Hepatocyte (in vitro differentiated cells): ENCODE measurements at regions not wholly inside any gene's neighbourhood (a gene's known extent, or its start where the extent isn't known, plus 50 kb on each side); places are given as distances from the start of the nearest gene placed in this dataset.

ENCODE experiments used
- DNase-seq: peaks from one replicate; pipeline ENCODE4 v3.0.0-alpha.2; 2016; ENCODE audit warnings: low spot score
- H2AFZ ChIP-seq: fragments of 200-600 bp; sonication (generic); 2 replicates; pipeline ENCODE4 v1.6.0; 2016; ENCODE audit warnings: antibody characterized with exemption, mild to moderate bottlenecking
- H3K27ac ChIP-seq: fragments of 200-600 bp; sonication (generic); 2 replicates; pipeline ENCODE4 v1.5.1; 2016; ENCODE audit warnings: mild to moderate bottlenecking
- H3K27me3 ChIP-seq: fragments of 200-600 bp; sonication (generic); 2 replicates; pipeline ENCODE4 v1.6.1; 2016
- H3K36me3 ChIP-seq: fragments of 200-600 bp; sonication (generic); replicated peaks from 2 replicates; pipeline ENCODE4 v1.5.1; 2016; ENCODE audit warnings: low read depth; ENCODE audit not compliant: insufficient read depth
- H3K4me1 ChIP-seq: fragments of 200-600 bp; sonication (generic); 2 replicates; pipeline ENCODE4 v1.5.1; 2016; ENCODE audit warnings: mild to moderate bottlenecking, moderate library complexity; ENCODE audit not compliant: insufficient read depth
- H3K4me2 ChIP-seq: fragments of 200-600 bp; sonication (generic); 2 replicates; pipeline ENCODE4 v1.6.0; 2016
- H3K4me3 ChIP-seq: fragments of 200-600 bp; sonication (generic); 2 replicates; pipeline ENCODE4 v1.5.1; 2016; ENCODE audit warnings: mild to moderate bottlenecking
- H3K79me2 ChIP-seq: fragments of 200-600 bp; sonication (generic); 2 replicates; pipeline ENCODE4 v1.6.0; 2017; ENCODE audit warnings: mild to moderate bottlenecking
- H3K9me2 ChIP-seq: fragments of 200-600 bp; sonication (generic); replicated peaks from 2 replicates; pipeline ENCODE4 v1.6.0; 2017; ENCODE audit warnings: mild to moderate bottlenecking; ENCODE audit not compliant: insufficient read depth
- H3K9me3 ChIP-seq: fragments of 200-600 bp; sonication (generic); 2 replicates; pipeline ENCODE4 v1.5.1; 2016; ENCODE audit warnings: low read depth, mild to moderate bottlenecking
- H4K20me1 ChIP-seq: fragments of 200-600 bp; sonication (generic); 2 replicates; pipeline ENCODE4 v1.6.0; 2016; ENCODE audit warnings: mild to moderate bottlenecking; ENCODE audit not compliant: insufficient read depth, poor library complexity, severe bottlenecking
- CTCF ChIP-seq: fragments of 200-600 bp; sonication (generic); IDR thresholded peaks from 2 replicates; pipeline ENCODE4 v1.5.1; 2016; ENCODE audit warnings: antibody characterized with exemption, mild to moderate bottlenecking; ENCODE audit not compliant: poor library complexity
- EZH2 ChIP-seq: fragments of 200-600 bp; sonication (generic); IDR thresholded peaks from 2 replicates; pipeline ENCODE4 v1.6.1; 2016; ENCODE audit warnings: antibody characterized with exemption, mild to moderate bottlenecking, borderline replicate concordance
- EZH2phosphoT487 ChIP-seq: fragments of 200-600 bp; sonication (generic); IDR thresholded peaks from one replicate; pipeline ENCODE4 v1.6.1; 2018; ENCODE audit warnings: antibody characterized with exemption, mild to moderate bottlenecking, low read depth, moderate library complexity; ENCODE audit not compliant: unreplicated experiment, severe bottlenecking
- WGBS: methylation state at CpG from one replicate; pipeline ENCODE4 v1.1.6; 2016; ENCODE audit warnings: low lambda C conversion rate; ENCODE audit errors: missing lambda C conversion rate; 5-methylcytosine and 5-hydroxymethylcytosine counted together

- WGBS: 73% methylated on average over 3 of the region's 3 CpGs
- H3K9me3 ChIP-seq: no peaks in the 10 kb centered on the region
- no peaks in the 10 kb centered on the region for H3K79me2 ChIP-seq
- no peak for DNase-seq
- H3K36me3 ChIP-seq: no peaks in the 10 kb centered on the region
- H3K27ac ChIP-seq: no peak overlapping the region
- no peak overlapping the region for H3K4me2 ChIP-seq
- H3K9me2 ChIP-seq: no peaks in the 10 kb centered on the region
- no peak overlapping the region for H2AFZ ChIP-seq
- H3K4me3 ChIP-seq: no peak overlapping the region
- TF ChIP-seq EZH2: no peak
- TF ChIP-seq EZH2phosphoT487: no peak
- TF ChIP-seq CTCF: no peak
- no peaks in the 10 kb centered on the region for H3K4me1 ChIP-seq
- H4K20me1 ChIP-seq: no peaks in the 10 kb centered on the region
- no peaks in the 10 kb centered on the region for H3K27me3 ChIP-seq
Observed at GRCh38 chr6:48755315-48755714, 644.3 kb upstream of the PTCHD4 start.

- Histone ChIP-seq H3K9me2 (no peaks in the 10 kb centered on the region), H3K4me3 (no peak overlapping the region), H3K4me2 (no peak overlapping the region), H3K27ac (no peak overlapping the region), H2AFZ (no peak overlapping the region), H3K9me3 (no peaks in the 10 kb centered on the region), H3K36me3 (no peaks in the 10 kb centered on the region), H3K4me1 (no peaks in the 10 kb centered on the region), H3K79me2 (no peaks in the 10 kb centered on the region), H3K27me3 (no peaks in the 10 kb centered on the region), H4K20me1 (no peaks in the 10 kb centered on the region)
- 52% methylated on average over 3 of the region's 3 CpGs for WGBS
- TF ChIP-seq EZH2phosphoT487: no peak
- no peak for TF ChIP-seq CTCF
- TF ChIP-seq EZH2: no peak
- no peak for DNase-seq
Observed at GRCh38 chr6:48754641-48755040, 643.6 kb upstream of the PTCHD4 start.

- no peak overlapping the region for H3K4me3 ChIP-seq
- TF ChIP-seq EZH2 (no peak), EZH2phosphoT487 (no peak), CTCF (no peak)
Observed at GRCh38 chr6:48750861-48751260, 639.9 kb upstream of the PTCHD4 start.

GRCh38 chr6:48747471-48747870, 636.5 kb upstream of the PTCHD4 start:
- DNase-seq: no peak
- H3K4me2 ChIP-seq: no peak overlapping the region
- TF ChIP-seq EZH2phosphoT487 (no peak), EZH2 (no peak)

More at GRCh38 chr6:48750861-48751260, 639.9 kb upstream of the PTCHD4 start:
- DNase-seq: no peak
- H3K4me2 ChIP-seq: no peak overlapping the region
- 71% methylated on average over 2 of the region's 2 CpGs for WGBS
- no peaks in the 10 kb centered on the region for H3K9me3 ChIP-seq
- H2AFZ ChIP-seq: no peak overlapping the region
- H3K4me1 ChIP-seq: no peaks in the 10 kb centered on the region
- no peaks in the 10 kb centered on the region for H4K20me1 ChIP-seq
- no peaks in the 10 kb centered on the region for H3K9me2 ChIP-seq
- H3K27me3 ChIP-seq: no peaks in the 10 kb centered on the region
- H3K79me2 ChIP-seq: no peaks in the 10 kb centered on the region
- no peak overlapping the region for H3K27ac ChIP-seq
- no peaks in the 10 kb centered on the region for H3K36me3 ChIP-seq

More at GRCh38 chr6:48747471-48747870, 636.5 kb upstream of the PTCHD4 start:
- no peaks in the 10 kb centered on the region for H3K36me3 ChIP-seq
- H3K79me2 ChIP-seq: no peaks in the 10 kb centered on the region
- H4K20me1 ChIP-seq: no peaks in the 10 kb centered on the region
- no peaks in the 10 kb centered on the region for H3K27me3 ChIP-seq
- H3K4me3 ChIP-seq: no peak overlapping the region
- no peaks in the 10 kb centered on the region for H3K4me1 ChIP-seq
- H3K27ac ChIP-seq: no peak overlapping the region
- no peaks in the 10 kb centered on the region for H3K9me2 ChIP-seq
- no peak overlapping the region for H2AFZ ChIP-seq
- no peaks in the 10 kb centered on the region for H3K9me3 ChIP-seq
